Ascending aorta (tissue), 2 donors: ENCODE measurements at regions not wholly inside any gene's neighbourhood (a gene's known extent, or its start where the extent isn't known, plus 50 kb on each side); places are given as distances from the start of the nearest gene placed in this dataset.
"Not testable (repeated sequence)": the region's sequence is repeated elsewhere in the genome, so short reads cannot be mapped to it uniquely, and the experiment has no call there.

Experiments used
- DNase-seq, 2 donors: peaks; one replicate each; pipeline ENCODE4 v3.0.0-alpha.2; 2019; ENCODE audit warnings: low spot score in 2 of 2
- H3K27ac ChIP-seq, 2 donors: fragments of 200-600 bp; sonication (generic); one replicate each; pipeline ENCODE4 v1.5.1; 2016 to 2017; ENCODE audit warnings: mild to moderate bottlenecking in 1 of 2
- H3K27me3 ChIP-seq: fragments of 200-600 bp; sonication (generic); one replicate; pipeline ENCODE4 v1.5.1; 2017
- H3K36me3 ChIP-seq, 2 donors: fragments of 200-600 bp; sonication (generic); one replicate each; pipeline ENCODE4 v1.5.1; 2016
- H3K4me1 ChIP-seq, 2 donors: fragments of 200-600 bp; sonication (generic); one replicate each; pipeline ENCODE4 v1.5.1; 2016 to 2017; ENCODE audit warnings: mild to moderate bottlenecking in 1 of 2
- H3K4me3 ChIP-seq, 2 donors: fragments of 200-600 bp; sonication (generic); one replicate each; pipeline ENCODE4 v1.5.1; 2016 to 2017; ENCODE audit warnings: mild to moderate bottlenecking in 1 of 2
- H3K9me3 ChIP-seq, 2 donors: fragments of 200-600 bp; sonication (generic); one replicate each; pipeline ENCODE4 v1.5.1; 2016
- CTCF ChIP-seq, 3 experiments: fragments of 200-600 bp in 2 of 3; fragments of 450-650 bp in 1 of 3; sonication (generic) in 2 of 3; IDR thresholded peaks; one replicate each; pipeline ENCODE4 v1.5.1; 2016 to 2019; ENCODE audit warnings: antibody characterized with exemption in 3 of 3, mild to moderate bottlenecking in 1 of 3, moderate library complexity in 1 of 3
- intact Hi-C: fragments of 100-400 bp; cut with DNase I; formaldehyde crosslinking; loops from one replicate; pipeline ENCODE4 v1.15.1; 2023

GRCh38 chr2:16391986-16392385 is 273.6 kb downstream of the CYRIA start:
- Histone ChIP-seq H3K27ac (no peak overlapping the region), H3K9me3 (no peaks in the 10 kb centered on the region), H3K4me1 (no peaks in the 10 kb centered on the region), H3K4me3 (no peak overlapping the region), H3K27me3 (no peaks in the 10 kb centered on the region), H3K36me3 (no peaks in the 10 kb centered on the region)
- no peak for DNase-seq
- TF ChIP-seq CTCF (IDR thresholded peaks at IDR 0.05) = no peak
- intact Hi-C loops = no loop called here

DNA sequence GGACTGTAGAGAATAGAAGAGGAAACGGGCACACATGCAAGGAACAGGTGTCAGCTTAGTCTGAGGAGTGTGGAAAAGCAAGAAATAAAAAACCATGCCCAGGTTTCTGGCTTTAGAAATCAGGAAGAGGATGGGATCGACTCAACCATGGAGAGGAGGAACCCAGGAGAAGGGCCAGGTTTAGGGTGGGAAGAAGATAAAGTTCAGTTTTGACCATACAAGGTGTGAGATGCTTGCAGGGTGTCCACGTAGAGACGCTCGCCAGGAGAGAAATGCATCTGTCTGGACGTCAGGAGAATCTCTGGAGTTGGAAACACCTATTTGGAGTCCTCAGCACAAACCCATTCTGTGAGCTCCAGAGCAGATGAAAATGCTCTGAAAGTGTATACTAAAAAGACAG is 275.1 kb downstream of the CYRIA start:
- H3K9me3 ChIP-seq = no peaks in the 10 kb centered on the region
- intact Hi-C loops = no loop called here
- H3K36me3 ChIP-seq = no peaks in the 10 kb centered on the region
- no peak overlapping the region for H3K27ac ChIP-seq
- no peak overlapping the region for H3K4me3 ChIP-seq
- no peaks in the 10 kb centered on the region for H3K27me3 ChIP-seq
- no peak for DNase-seq
- no peak for TF ChIP-seq CTCF (IDR thresholded peaks at IDR 0.05)
- no peaks in the 10 kb centered on the region for H3K4me1 ChIP-seq

GRCh38 chr2:16389611-16390010 is 276.0 kb downstream of the CYRIA start:
- Histone ChIP-seq H3K27me3 (no peaks in the 10 kb centered on the region), H3K36me3 (no peaks in the 10 kb centered on the region), H3K27ac (no peak overlapping the region), H3K4me3 (no peak overlapping the region), H3K9me3 (no peaks in the 10 kb centered on the region), H3K4me1 (no peaks in the 10 kb centered on the region)
- DNase-seq = no peak
- intact Hi-C loops = no loop called here
- no peak for TF ChIP-seq CTCF (IDR thresholded peaks at IDR 0.05)

GRCh38 chr2:16388199-16388830 is 277.3 kb downstream of the CYRIA start:
- not testable (repeated sequence) for H3K27ac ChIP-seq, H3K27me3 ChIP-seq, DNase-seq

GRCh38 chr2:16387461-16387984 is 278.1 kb downstream of the CYRIA start:
- TF ChIP-seq CTCF (IDR thresholded peaks at IDR 0.05) = no peak
- no peaks in the 10 kb centered on the region for H3K27me3 ChIP-seq
- H3K9me3 ChIP-seq = no peaks in the 10 kb centered on the region
- H3K27ac ChIP-seq = no peak overlapping the region
- H3K36me3 ChIP-seq = no peaks in the 10 kb centered on the region
- no peak for DNase-seq
- H3K4me3 ChIP-seq = no peak overlapping the region
- H3K4me1 ChIP-seq = no peaks in the 10 kb centered on the region
- intact Hi-C loops = no loop called here

More at GRCh38 chr2:16388199-16388830, 277.3 kb downstream of the CYRIA start:
- intact Hi-C loops, H3K9me3 ChIP-seq, H3K4me1 ChIP-seq, H3K4me3 ChIP-seq, H3K36me3 ChIP-seq: not testable (repeated sequence)

DNA sequence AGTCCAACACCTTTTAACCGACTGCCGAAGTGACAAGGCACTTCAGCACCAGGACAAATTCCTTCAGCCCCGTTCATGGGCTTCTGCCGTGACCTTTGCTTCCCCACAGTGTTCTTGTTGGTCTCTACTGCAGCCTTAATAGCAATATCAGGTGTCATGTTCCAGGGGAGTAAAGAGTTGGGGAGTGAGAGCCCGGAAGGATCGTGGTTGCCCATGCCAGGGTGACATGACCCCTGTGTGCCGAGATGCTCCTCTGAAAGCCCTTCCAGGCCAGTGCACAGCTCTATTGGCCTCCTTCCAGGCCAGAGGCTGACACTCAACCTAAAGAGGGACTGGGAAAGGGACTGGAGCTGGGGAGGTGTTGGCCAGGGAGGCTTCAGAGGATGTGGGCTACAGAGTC is 279.2 kb downstream of the CYRIA start:
- H3K4me3 ChIP-seq = no peak overlapping the region

More for the DNA sequence above, 279.2 kb downstream of the CYRIA start:
- H3K4me1 ChIP-seq = no peaks in the 10 kb centered on the region
- no peaks in the 10 kb centered on the region for H3K27me3 ChIP-seq
- no peak for TF ChIP-seq CTCF (IDR thresholded peaks at IDR 0.05)
- no peaks in the 10 kb centered on the region for H3K9me3 ChIP-seq
- no peaks in the 10 kb centered on the region for H3K36me3 ChIP-seq
- intact Hi-C loops = no loop called here
- no peak for DNase-seq
- H3K27ac ChIP-seq = no peak overlapping the region
